SIG-M5 treated with dmso at 0.1 percent for 504 hours (cell line): ENCODE measurements at regions not wholly inside any gene's neighbourhood (a gene's known extent, or its start where the extent isn't known, plus 50 kb on each side); places are given as distances from the start of the nearest gene placed in this dataset.

Experiments used
- DNase-seq: peaks from one replicate; lab custom pipeline; 2025; ENCODE audit not compliant: unreplicated experiment; lab: John Stamatoyannopoulos, UW

GRCh38 chr12:19709889-19710288 is 270.6 kb downstream of the AEBP2 start:
- DNase-seq, result no peak

GRCh38 chr12:19710811-19711793 is 271.8 kb downstream of the AEBP2 start:
- DNase-seq, result no peak

- peak; percentile 71 for DNase-seq
These were observed 272.7 kb downstream of the AEBP2 start for GRCh38 chr12:19712041-19712440.

- DNase-seq, result no peak
These were observed 279.1 kb downstream of the AEBP2 start for GRCh38 chr12:19718401-19718800.

- no peak for DNase-seq
These were observed 280.4 kb downstream of the AEBP2 start for GRCh38 chr12:19719672-19720071.

GRCh38 chr12:19726122-19726521 is 286.8 kb downstream of the AEBP2 start:
- no peak for DNase-seq

GRCh38 chr12:19726592-19726991 is 287.3 kb downstream of the AEBP2 start:
- no peak for DNase-seq

GRCh38 chr12:19737019-19737418 is 297.7 kb downstream of the AEBP2 start:
- no peak for DNase-seq

- DNase-seq, result peak; percentile 48
These were observed 300.0 kb downstream of the AEBP2 start for GRCh38 chr12:19739195-19739776.

- DNase-seq, result no peak
These were observed 301.3 kb downstream of the AEBP2 start for GRCh38 chr12:19740472-19741131.

- no peak for DNase-seq
These were observed 301.8 kb downstream of the AEBP2 start for GRCh38 chr12:19741132-19741489.

- no peak for DNase-seq
These were observed 305.5 kb downstream of the AEBP2 start for GRCh38 chr12:19744705-19745218.

- no peak for DNase-seq
These were observed 307.2 kb downstream of the AEBP2 start for GRCh38 chr12:19746471-19746870.

GRCh38 chr12:19749906-19750574 is 310.7 kb downstream of the AEBP2 start:
- no peak for DNase-seq

GRCh38 chr12:19751078-19751477 is 311.8 kb downstream of the AEBP2 start:
- no peak for DNase-seq

GRCh38 chr12:19752712-19753111 is 313.4 kb downstream of the AEBP2 start:
- DNase-seq, result no peak

GRCh38 chr12:19755136-19755535 is 315.8 kb downstream of the AEBP2 start:
- DNase-seq, result no peak

GRCh38 chr12:19757317-19757877 is 318.1 kb downstream of the AEBP2 start:
- DNase-seq, result peak; percentile 61

GRCh38 chr12:19759227-19759626 is 319.9 kb downstream of the AEBP2 start:
- DNase-seq, result no peak

- no peak for DNase-seq
These were observed 321.3 kb downstream of the AEBP2 start for GRCh38 chr12:19760611-19761010.

GRCh38 chr12:19761463-19761862 is 322.2 kb downstream of the AEBP2 start:
- DNase-seq, result peak; percentile 87
